NT2/D1 (cell line): ENCODE measurements at regions not wholly inside any gene's neighbourhood (a gene's known extent, or its start where the extent isn't known, plus 50 kb on each side); places are given as distances from the start of the nearest gene placed in this dataset.

ENCODE experiments used
- YY1 ChIP-seq: IDR thresholded peaks from 2 replicates; pipeline ENCODE4 v1.6.1; 2011; ENCODE audit not compliant: insufficient read length, insufficient read depth
- ZNF274 ChIP-seq: IDR thresholded peaks from 2 replicates; pipeline ENCODE4 v1.6.1; 2011; ENCODE audit warnings: mild to moderate bottlenecking, low read depth, low read length

DNA sequence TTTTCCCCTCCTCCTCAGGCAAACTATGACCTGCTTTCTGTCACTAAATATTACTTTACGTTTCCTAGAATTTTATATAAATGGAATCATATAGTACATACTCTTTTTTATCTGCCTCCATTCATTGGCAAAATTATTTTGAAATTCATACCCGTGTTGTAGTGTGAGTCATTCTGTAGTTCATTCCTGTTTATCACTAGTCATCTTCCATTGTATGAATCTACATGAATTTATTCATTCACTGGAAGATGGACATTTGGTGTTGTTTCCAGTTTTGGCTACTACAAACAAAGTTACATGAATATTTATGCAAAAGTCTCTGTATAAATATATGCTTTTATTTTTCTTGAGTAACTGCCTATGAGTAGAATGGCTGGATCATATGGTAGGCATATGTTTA lies 60.7 kb upstream of the OPCML start:
- TF ChIP-seq ZNF274 (no peak), YY1 (no peak)
